GM19372 (cell line): ENCODE measurements at regions not wholly inside any gene's neighbourhood (a gene's known extent, or its start where the extent isn't known, plus 50 kb on each side); places are given as distances from the start of the nearest gene placed in this dataset.

Source experiments
- ATAC-seq: cut with Tn5 transposase; IDR thresholded peaks from one replicate; pipeline ENCODE4 v1.9.1; 2021; ENCODE audit warnings: mild to moderate bottlenecking, low read depth, moderate library complexity; ENCODE audit not compliant: unreplicated experiment

- ATAC-seq = peak; percentile 67
These were observed 343.1 kb downstream of the CBLN2 start for GRCh38 chr18:72201032-72201431.

- ATAC-seq = no peak
These were observed 346.6 kb downstream of the CBLN2 start for GRCh38 chr18:72197591-72197990.

- ATAC-seq = no peak
These were observed 350.1 kb downstream of the CBLN2 start for GRCh38 chr18:72194072-72194471.

GRCh38 chr18:72187956-72188355 is 356.2 kb downstream of the CBLN2 start:
- ATAC-seq = no peak

- peak; percentile 91 for ATAC-seq
These were observed 362.8 kb downstream of the CBLN2 start for GRCh38 chr18:72181241-72181764.

- ATAC-seq = peak; percentile 25
These were observed 363.5 kb downstream of the CBLN2 start for GRCh38 chr18:72180689-72181088.

- no peak for ATAC-seq
These were observed 369.0 kb downstream of the CBLN2 start for GRCh38 chr18:72174972-72175649.

- ATAC-seq = no peak
These were observed 372.5 kb downstream of the CBLN2 start for GRCh38 chr18:72171596-72171995.

- no peak for ATAC-seq
These were observed 382.5 kb downstream of the CBLN2 start for GRCh38 chr18:72161691-72162090.

GRCh38 chr18:72160510-72161445 is 383.4 kb downstream of the CBLN2 start:
- ATAC-seq = peak; percentile 98

GRCh38 chr18:72155327-72155726 is 388.8 kb downstream of the CBLN2 start:
- no peak for ATAC-seq

- ATAC-seq = no peak
These were observed 389.2 kb downstream of the CBLN2 start for GRCh38 chr18:72154926-72155325.

- no peak for ATAC-seq
These were observed 391.2 kb downstream of the CBLN2 start for GRCh38 chr18:72152935-72153334.

GRCh38 chr18:72147830-72148229 is 396.3 kb downstream of the CBLN2 start:
- ATAC-seq = no peak

- no peak for ATAC-seq
These were observed 404.1 kb downstream of the CBLN2 start for GRCh38 chr18:72140007-72140406.

- no peak for ATAC-seq
These were observed 415.5 kb downstream of the CBLN2 start for GRCh38 chr18:72128649-72129048.

- no peak for ATAC-seq
These were observed 422.0 kb downstream of the CBLN2 start for GRCh38 chr18:72122103-72122502.

- no peak for ATAC-seq
These were observed 425.1 kb downstream of the CBLN2 start for GRCh38 chr18:72119082-72119481.

- ATAC-seq = no peak
These were observed 429.1 kb downstream of the CBLN2 start for GRCh38 chr18:72114801-72115594.

GRCh38 chr18:72107647-72108383 is 436.3 kb downstream of the CBLN2 start:
- no peak for ATAC-seq
